Activated CD4-positive, alpha-beta memory T cell treated with anti-CD3 and anti-CD28 coated beads, Interleukin-2, amount 10 ng/mL, durations not matched to agents 7 days and 5 days (primary cell): ENCODE measurements at regions not wholly inside any gene's neighbourhood (a gene's known extent, or its start where the extent isn't known, plus 50 kb on each side); places are given as distances from the start of the nearest gene placed in this dataset.

Experiments
- CTCF ChIA-PET: fragments of 350-600 bp; sonication (Branson Sonifier 250); formaldehyde crosslinking; loops from one replicate; lab custom pipeline; 2021; ENCODE audit warnings: antibody characterized with exemption, inconsistent platforms; lab: Charles Lee
- POLR2A ChIA-PET: fragments of 350-600 bp; sonication (Branson Sonifier 250); formaldehyde crosslinking; loops from one replicate; lab custom pipeline; 2021; ENCODE audit warnings: antibody characterized with exemption; lab: Charles Lee
- DNase-seq: peaks from one replicate; pipeline ENCODE4 v3.0.0-alpha.2; 2020
- H3K27ac Mint-ChIP-seq: one replicate; pipeline ENCODE4 v1.8.0; 2021; ENCODE audit warnings: mild to moderate bottlenecking, mixed read lengths
- H3K27me3 Mint-ChIP-seq: one replicate; pipeline ENCODE4 v1.8.0; 2021; ENCODE audit warnings: mixed read lengths
- H3K36me3 Mint-ChIP-seq: one replicate; pipeline ENCODE4 v1.8.0; 2021; ENCODE audit warnings: low read depth, mixed read lengths
- H3K4me1 Mint-ChIP-seq: one replicate; pipeline ENCODE4 v1.8.0; 2021; ENCODE audit warnings: mixed read lengths
- H3K4me3 Mint-ChIP-seq: one replicate; pipeline ENCODE4 v1.8.0; 2021; ENCODE audit warnings: mild to moderate bottlenecking, mixed read lengths
- H3K9me3 Mint-ChIP-seq: one replicate; pipeline ENCODE4 v1.8.0; 2021; ENCODE audit warnings: mixed read lengths

- ChIA-PET POLR2A (no interaction called here), CTCF (no interaction called here)
- Mint-ChIP-seq H3K27ac (no peak overlapping the region), H3K36me3 (no peaks in the 10 kb centered on the region), H3K4me1 (no peaks in the 10 kb centered on the region), H3K9me3 (no peaks in the 10 kb centered on the region), H3K4me3 (no peak overlapping the region), H3K27me3 (peaks cover 3% of the 10 kb centered on the region)
- DNase-seq: no peak
These were observed 164.2 kb upstream of the MYL2 start for GRCh38 chr12:111084605-111085004.

GRCh38 chr12:111084158-111084557 is 163.8 kb upstream of the MYL2 start:
- Mint-ChIP-seq H3K27me3 (peaks cover 3% of the 10 kb centered on the region), H3K9me3 (no peaks in the 10 kb centered on the region), H3K4me1 (no peaks in the 10 kb centered on the region), H3K36me3 (no peaks in the 10 kb centered on the region), H3K4me3 (no peak overlapping the region), H3K27ac (no peak overlapping the region)
- ChIA-PET POLR2A (no interaction called here), CTCF (no interaction called here)
- no peak for DNase-seq

- H3K4me3 Mint-ChIP-seq: no peak overlapping the region
- ChIA-PET POLR2A (no interaction called here), CTCF (no interaction called here)
- H3K27me3 Mint-ChIP-seq: peaks cover 3% of the 10 kb centered on the region
- no peaks in the 10 kb centered on the region for H3K36me3 Mint-ChIP-seq
- DNase-seq: no peak
- H3K9me3 Mint-ChIP-seq: no peaks in the 10 kb centered on the region
- H3K27ac Mint-ChIP-seq: no peak overlapping the region
- H3K4me1 Mint-ChIP-seq: no peaks in the 10 kb centered on the region
These were observed 161.2 kb upstream of the MYL2 start for GRCh38 chr12:111081600-111081999.

GRCh38 chr12:111078731-111079130 is 158.4 kb upstream of the MYL2 start:
- peaks cover 2% of the 10 kb centered on the region for H3K4me1 Mint-ChIP-seq
- H3K27ac Mint-ChIP-seq: no peak overlapping the region
- peaks cover 4% of the 10 kb centered on the region for H3K27me3 Mint-ChIP-seq
- POLR2A ChIA-PET: interaction anchor here (0.9 kb wide), 1 partner anchor 21 kb away, joined by 3 read pairs; no protein-coding TSS in a partner anchor
- no peaks in the 10 kb centered on the region for H3K9me3 Mint-ChIP-seq
- no peaks in the 10 kb centered on the region for H3K36me3 Mint-ChIP-seq
- H3K4me3 Mint-ChIP-seq: no peak overlapping the region
- CTCF ChIA-PET: no interaction called here
- no peak for DNase-seq

- Mint-ChIP-seq H3K4me3 (no peak overlapping the region), H3K27me3 (peaks cover 4% of the 10 kb centered on the region), H3K9me3 (no peaks in the 10 kb centered on the region), H3K36me3 (no peaks in the 10 kb centered on the region), H3K4me1 (peaks cover 2% of the 10 kb centered on the region), H3K27ac (no peak overlapping the region)
- ChIA-PET POLR2A (no interaction called here), CTCF (no interaction called here)
- DNase-seq: no peak
These were observed 156.5 kb upstream of the MYL2 start for GRCh38 chr12:111076611-111077451.

- Mint-ChIP-seq H3K27me3 (peaks cover 10% of the 10 kb centered on the region), H3K36me3 (no peaks in the 10 kb centered on the region), H3K27ac (no peak overlapping the region), H3K9me3 (no peaks in the 10 kb centered on the region), H3K4me3 (no peak overlapping the region), H3K4me1 (peaks cover 2% of the 10 kb centered on the region)
- no peak for DNase-seq
- ChIA-PET POLR2A (no interaction called here), CTCF (no interaction called here)
These were observed 155.8 kb upstream of the MYL2 start for GRCh38 chr12:111076199-111076598.

GRCh38 chr12:111074965-111075364 is 154.6 kb upstream of the MYL2 start:
- ChIA-PET POLR2A (interaction anchor here (1.0 kb wide), 1 partner anchor 16 kb away, joined by 3 read pairs; no protein-coding TSS in a partner anchor), CTCF (interaction anchor here (0.5 kb wide), 1 partner anchor 137 kb away, joined by 4 read pairs; no protein-coding TSS in a partner anchor)
- H3K27ac Mint-ChIP-seq: no peak overlapping the region
- no peak overlapping the region for H3K4me3 Mint-ChIP-seq
- no peaks in the 10 kb centered on the region for H3K9me3 Mint-ChIP-seq
- H3K27me3 Mint-ChIP-seq: peaks cover 16% of the 10 kb centered on the region
- no peaks in the 10 kb centered on the region for H3K36me3 Mint-ChIP-seq
- DNase-seq: no peak
- H3K4me1 Mint-ChIP-seq: peaks cover 2% of the 10 kb centered on the region

GRCh38 chr12:111074559-111074958 is 154.2 kb upstream of the MYL2 start:
- Mint-ChIP-seq H3K4me3 (no peak overlapping the region), H3K27ac (no peak overlapping the region), H3K4me1 (peaks cover 2% of the 10 kb centered on the region), H3K27me3 (peaks cover 16% of the 10 kb centered on the region), H3K9me3 (no peaks in the 10 kb centered on the region), H3K36me3 (no peaks in the 10 kb centered on the region)
- ChIA-PET POLR2A (interaction anchor here (1.0 kb wide), 2 partner anchors 16 to 17 kb away, joined by 3 read pairs; no protein-coding TSS in a partner anchor), CTCF (no interaction called here)
- DNase-seq: no peak

GRCh38 chr12:111073370-111073769 is 153.0 kb upstream of the MYL2 start:
- Mint-ChIP-seq H3K27me3 (peaks cover 16% of the 10 kb centered on the region), H3K9me3 (no peaks in the 10 kb centered on the region), H3K36me3 (no peaks in the 10 kb centered on the region), H3K27ac (no peak overlapping the region), H3K4me1 (peaks cover 3% of the 10 kb centered on the region), H3K4me3 (no peak overlapping the region)
- CTCF ChIA-PET: no interaction called here
- POLR2A ChIA-PET: no interaction called here
- DNase-seq: no peak

GRCh38 chr12:111072299-111072698 is 151.9 kb upstream of the MYL2 start:
- ChIA-PET CTCF (no interaction called here), POLR2A (no interaction called here)
- H3K27me3 Mint-ChIP-seq: peaks cover 16% of the 10 kb centered on the region
- H3K4me1 Mint-ChIP-seq: peaks cover 9% of the 10 kb centered on the region
- no peak overlapping the region for H3K4me3 Mint-ChIP-seq
- no peaks in the 10 kb centered on the region for H3K9me3 Mint-ChIP-seq
- DNase-seq: no peak
- no peaks in the 10 kb centered on the region for H3K36me3 Mint-ChIP-seq
- H3K27ac Mint-ChIP-seq: no peak overlapping the region

- Mint-ChIP-seq H3K27me3 (peaks cover 14% of the 10 kb centered on the region), H3K4me1 (peaks cover 7% of the 10 kb centered on the region), H3K36me3 (no peaks in the 10 kb centered on the region), H3K4me3 (no peak overlapping the region), H3K9me3 (no peaks in the 10 kb centered on the region), H3K27ac (no peak overlapping the region)
- ChIA-PET CTCF (no interaction called here), POLR2A (no interaction called here)
- DNase-seq: no peak
These were observed 149.5 kb upstream of the MYL2 start for GRCh38 chr12:111069886-111070285.

- CTCF ChIA-PET: interaction anchor here (1.5 kb wide), 1 partner anchor 11 kb away, joined by 3 read pairs; no protein-coding TSS in a partner anchor
- Mint-ChIP-seq H3K27me3 (peaks cover 14% of the 10 kb centered on the region), H3K27ac (no peak overlapping the region), H3K36me3 (no peaks in the 10 kb centered on the region), H3K4me3 (no peak overlapping the region), H3K4me1 (peaks cover 7% of the 10 kb centered on the region), H3K9me3 (no peaks in the 10 kb centered on the region)
- DNase-seq: no peak
- POLR2A ChIA-PET: no interaction called here
These were observed 147.9 kb upstream of the MYL2 start for GRCh38 chr12:111068290-111068689.

- POLR2A ChIA-PET: no interaction called here
- Mint-ChIP-seq H3K4me1 (peaks cover 7% of the 10 kb centered on the region), H3K27ac (no peak overlapping the region), H3K36me3 (no peaks in the 10 kb centered on the region), H3K4me3 (no peak overlapping the region), H3K27me3 (peaks cover 14% of the 10 kb centered on the region), H3K9me3 (no peaks in the 10 kb centered on the region)
- DNase-seq: no peak
- CTCF ChIA-PET: no interaction called here
These were observed 147.1 kb upstream of the MYL2 start for GRCh38 chr12:111067498-111067897.
